Activated CD4-positive, alpha-beta T cell treated with anti-CD3 and anti-CD28 coated beads, Interleukin-2, amount 10 ng/mL, durations not matched to agents 7 days and 5 days (primary cell): ENCODE measurements at regions not wholly inside any gene's neighbourhood (a gene's known extent, or its start where the extent isn't known, plus 50 kb on each side); places are given as distances from the start of the nearest gene placed in this dataset.

Source experiments
- CTCF ChIA-PET: fragments of 350-600 bp; sonication (Branson Sonifier 250); formaldehyde crosslinking; loops from one replicate; lab custom pipeline; 2021; ENCODE audit warnings: antibody characterized with exemption; lab: Charles Lee
- POLR2A ChIA-PET: fragments of 350-600 bp; sonication (Branson Sonifier 250); formaldehyde crosslinking; loops from one replicate; lab custom pipeline; 2021; ENCODE audit warnings: antibody characterized with exemption; lab: Charles Lee
- DNase-seq: peaks from one replicate; pipeline ENCODE4 v3.0.0-alpha.2; 2020
- H3K27ac Mint-ChIP-seq: one replicate; pipeline ENCODE4 v1.8.0; 2021; ENCODE audit warnings: mild to moderate bottlenecking, moderate library complexity, mixed read lengths
- H3K27me3 Mint-ChIP-seq: one replicate; pipeline ENCODE4 v1.8.0; 2021; ENCODE audit warnings: mixed read lengths
- H3K36me3 Mint-ChIP-seq: one replicate; pipeline ENCODE4 v1.8.0; 2021; ENCODE audit warnings: low read depth, mixed read lengths
- H3K4me1 Mint-ChIP-seq: one replicate; pipeline ENCODE4 v1.8.0; 2021; ENCODE audit warnings: mixed read lengths
- H3K4me3 Mint-ChIP-seq: one replicate; pipeline ENCODE4 v1.8.0; 2021; ENCODE audit warnings: mild to moderate bottlenecking, moderate library complexity, mixed read lengths
- H3K9me3 Mint-ChIP-seq: one replicate; pipeline ENCODE4 v1.8.0; 2021; ENCODE audit warnings: mixed read lengths

GRCh38 chr10:23692736-23693135, 253.9 kb downstream of the OTUD1 start:
- H3K27ac Mint-ChIP-seq = no peak overlapping the region
- H3K4me1 Mint-ChIP-seq = no peaks in the 10 kb centered on the region
- POLR2A ChIA-PET = no interaction called here
- no peaks in the 10 kb centered on the region for H3K9me3 Mint-ChIP-seq
- H3K4me3 Mint-ChIP-seq = no peak overlapping the region
- peaks cover 71% of the 10 kb centered on the region for H3K27me3 Mint-ChIP-seq
- DNase-seq = no peak
- CTCF ChIA-PET = no interaction called here
- no peaks in the 10 kb centered on the region for H3K36me3 Mint-ChIP-seq

- H3K27ac Mint-ChIP-seq = no peak overlapping the region
These were observed 254.6 kb downstream of the OTUD1 start for GRCh38 chr10:23693501-23693901.

GRCh38 chr10:23693925-23694324, 255.1 kb downstream of the OTUD1 start:
- Mint-ChIP-seq H3K27me3 (peaks cover 65% of the 10 kb centered on the region), H3K4me1 (no peaks in the 10 kb centered on the region), H3K36me3 (no peaks in the 10 kb centered on the region), H3K4me3 (no peak overlapping the region), H3K9me3 (no peaks in the 10 kb centered on the region), H3K27ac (no peak overlapping the region)
- POLR2A ChIA-PET = no interaction called here
- no peak for DNase-seq
- CTCF ChIA-PET = no interaction called here

More at GRCh38 chr10:23693501-23693901, 254.6 kb downstream of the OTUD1 start:
- no peaks in the 10 kb centered on the region for H3K9me3 Mint-ChIP-seq
- ChIA-PET CTCF (no interaction called here), POLR2A (no interaction called here)
- no peaks in the 10 kb centered on the region for H3K36me3 Mint-ChIP-seq
- H3K27me3 Mint-ChIP-seq = peaks cover 66% of the 10 kb centered on the region
- peak; percentile 9 for DNase-seq
- no peaks in the 10 kb centered on the region for H3K4me1 Mint-ChIP-seq
- no peak overlapping the region for H3K4me3 Mint-ChIP-seq

GRCh38 chr10:23694446-23694920, 255.6 kb downstream of the OTUD1 start:
- H3K9me3 Mint-ChIP-seq = no peaks in the 10 kb centered on the region
- ChIA-PET CTCF (no interaction called here), POLR2A (no interaction called here)
- no peak overlapping the region for H3K4me3 Mint-ChIP-seq
- H3K36me3 Mint-ChIP-seq = no peaks in the 10 kb centered on the region
- peaks cover 61% of the 10 kb centered on the region for H3K27me3 Mint-ChIP-seq
- H3K27ac Mint-ChIP-seq = no peak overlapping the region
- no peak for DNase-seq
- H3K4me1 Mint-ChIP-seq = no peaks in the 10 kb centered on the region

DNA sequence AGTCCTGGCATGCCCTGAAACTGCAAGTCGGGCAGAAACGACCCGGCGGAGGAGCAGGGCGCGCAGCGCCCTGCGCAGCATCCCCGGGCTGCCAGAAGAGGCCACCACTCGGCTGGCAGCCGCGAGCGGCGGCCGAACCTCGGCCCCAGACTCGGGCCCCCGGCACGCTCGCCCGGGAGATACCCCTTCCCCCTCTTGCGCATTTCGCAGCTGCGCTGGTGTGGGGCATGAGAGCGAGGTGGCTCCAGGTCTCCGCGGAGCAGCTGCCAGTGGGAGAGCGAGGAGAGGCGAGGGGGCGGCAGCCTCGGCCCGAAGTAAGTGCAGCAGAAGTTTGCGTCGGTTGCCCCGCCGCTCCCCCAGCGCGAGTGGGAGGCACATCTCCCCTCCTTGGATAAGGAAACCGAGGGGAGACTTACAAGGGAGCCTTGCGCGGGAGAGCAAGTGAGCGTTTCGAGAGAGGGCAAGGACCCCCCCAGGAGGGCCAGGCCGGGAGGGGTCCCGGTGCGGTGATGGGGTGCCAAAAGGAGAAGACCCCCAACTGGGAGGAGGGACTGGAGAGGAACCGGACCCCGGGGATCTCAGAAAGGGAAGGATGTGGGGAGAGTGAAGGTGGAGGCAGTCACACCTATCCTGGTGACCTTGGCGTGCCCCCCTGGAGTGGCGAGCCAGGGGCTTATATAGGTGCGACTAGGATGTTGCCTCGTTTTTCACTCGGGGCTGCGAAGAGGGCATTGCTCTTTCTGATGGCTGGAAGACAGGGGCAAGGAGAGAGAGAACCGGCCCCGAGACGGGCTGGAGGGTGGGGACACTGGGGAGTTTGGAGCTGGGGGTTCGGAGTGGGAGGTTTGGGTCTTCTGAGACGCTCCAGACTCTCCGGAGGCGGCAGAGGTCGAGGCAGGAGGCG, 256.3 kb downstream of the OTUD1 start:
- H3K27me3 Mint-ChIP-seq = peaks cover 56% of the 10 kb centered on the region
- POLR2A ChIA-PET = no interaction called here
- DNase-seq = no peak
- CTCF ChIA-PET = interaction anchor here (0.8 kb wide), 1 partner anchor 10 kb away, joined by 3 read pairs; no protein-coding TSS in a partner anchor
- H3K4me3 Mint-ChIP-seq = no peak overlapping the region
- H3K9me3 Mint-ChIP-seq = no peaks in the 10 kb centered on the region
- no peaks in the 10 kb centered on the region for H3K4me1 Mint-ChIP-seq
- H3K36me3 Mint-ChIP-seq = no peaks in the 10 kb centered on the region
- H3K27ac Mint-ChIP-seq = no peak overlapping the region

GRCh38 chr10:23695825-23696420, 257.0 kb downstream of the OTUD1 start:
- H3K36me3 Mint-ChIP-seq = no peaks in the 10 kb centered on the region
- H3K4me3 Mint-ChIP-seq = no peak overlapping the region
- DNase-seq = no peak
- no peaks in the 10 kb centered on the region for H3K4me1 Mint-ChIP-seq
- ChIA-PET POLR2A (interaction anchor here (0.6 kb wide), 1 partner anchor 1355 kb away, joined by 3 read pairs; no protein-coding TSS in a partner anchor), CTCF (interaction anchor here (0.8 kb wide), 1 partner anchor 10 kb away, joined by 3 read pairs; no protein-coding TSS in a partner anchor)
- peaks cover 53% of the 10 kb centered on the region for H3K27me3 Mint-ChIP-seq
- no peak overlapping the region for H3K27ac Mint-ChIP-seq
- no peaks in the 10 kb centered on the region for H3K9me3 Mint-ChIP-seq

- Mint-ChIP-seq H3K27me3 (peaks cover 50% of the 10 kb centered on the region), H3K9me3 (no peaks in the 10 kb centered on the region), H3K4me1 (no peaks in the 10 kb centered on the region), H3K36me3 (no peaks in the 10 kb centered on the region), H3K27ac (no peak overlapping the region), H3K4me3 (no peak overlapping the region)
- ChIA-PET POLR2A (interaction anchor here (0.6 kb wide), 1 partner anchor 1355 kb away, joined by 3 read pairs; no protein-coding TSS in a partner anchor), CTCF (no interaction called here)
- no peak for DNase-seq
These were observed 257.6 kb downstream of the OTUD1 start for GRCh38 chr10:23696476-23696875.

GRCh38 chr10:23702977-23703414, 264.1 kb downstream of the OTUD1 start:
- H3K27me3 Mint-ChIP-seq = peaks cover 13% of the 10 kb centered on the region
- H3K4me1 Mint-ChIP-seq = no peaks in the 10 kb centered on the region
- no peaks in the 10 kb centered on the region for H3K9me3 Mint-ChIP-seq
- ChIA-PET POLR2A (no interaction called here), CTCF (no interaction called here)
- DNase-seq = peak; percentile 64
- H3K4me3 Mint-ChIP-seq = no peak overlapping the region
- H3K27ac Mint-ChIP-seq = no peak overlapping the region
- no peaks in the 10 kb centered on the region for H3K36me3 Mint-ChIP-seq

- Mint-ChIP-seq H3K9me3 (no peaks in the 10 kb centered on the region), H3K4me3 (no peak overlapping the region), H3K36me3 (no peaks in the 10 kb centered on the region), H3K4me1 (no peaks in the 10 kb centered on the region), H3K27ac (no peak overlapping the region), H3K27me3 (no peaks in the 10 kb centered on the region)
- ChIA-PET POLR2A (no interaction called here), CTCF (no interaction called here)
- DNase-seq = no peak
These were observed 276.5 kb downstream of the OTUD1 start for GRCh38 chr10:23715363-23715762.

DNA sequence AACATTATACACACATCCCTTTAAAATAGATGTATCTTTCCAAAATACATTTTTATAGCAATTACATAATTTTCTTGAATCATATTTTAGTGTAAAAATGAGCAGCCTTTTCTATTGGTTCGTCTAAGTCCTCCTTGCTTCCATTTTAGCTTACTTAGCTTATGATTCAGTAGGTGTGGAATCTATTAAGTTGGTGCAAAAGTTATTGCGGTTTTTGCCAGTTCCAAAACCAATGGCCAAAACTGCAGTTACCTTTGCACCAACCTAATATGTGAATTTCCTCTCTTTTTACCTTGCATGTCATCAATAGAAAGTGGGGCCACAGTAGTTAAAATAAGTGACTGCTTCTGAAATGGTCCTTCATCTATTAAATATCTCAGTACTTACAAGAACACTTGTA, 279.0 kb downstream of the OTUD1 start:
- Mint-ChIP-seq H3K27ac (no peak overlapping the region), H3K36me3 (no peaks in the 10 kb centered on the region), H3K4me1 (no peaks in the 10 kb centered on the region), H3K4me3 (no peak overlapping the region), H3K9me3 (no peaks in the 10 kb centered on the region), H3K27me3 (no peaks in the 10 kb centered on the region)
- ChIA-PET CTCF (no interaction called here), POLR2A (no interaction called here)
- DNase-seq = no peak

DNA sequence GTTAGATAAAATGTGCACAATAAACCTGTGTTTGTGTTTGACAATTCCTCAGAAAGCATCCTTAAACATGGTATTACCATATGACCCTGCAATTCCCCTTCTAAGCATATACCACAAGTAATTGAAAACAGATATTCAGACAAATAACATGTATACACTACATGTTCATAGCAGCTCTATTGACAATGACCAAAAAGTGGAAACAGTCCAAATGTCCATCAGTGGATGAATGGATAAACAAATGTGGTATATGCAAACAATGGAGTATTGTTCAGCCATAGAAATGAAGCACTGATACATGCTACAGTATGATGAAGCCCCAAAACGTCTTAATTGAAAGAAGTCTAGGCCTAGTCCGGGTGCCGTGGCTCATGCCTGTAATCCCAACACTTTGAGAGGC, 280.1 kb downstream of the OTUD1 start:
- Mint-ChIP-seq H3K27me3 (no peaks in the 10 kb centered on the region), H3K4me3 (no peak overlapping the region), H3K36me3 (no peaks in the 10 kb centered on the region), H3K4me1 (no peaks in the 10 kb centered on the region), H3K9me3 (no peaks in the 10 kb centered on the region), H3K27ac (no peak overlapping the region)
- CTCF ChIA-PET = no interaction called here
- POLR2A ChIA-PET = no interaction called here
- DNase-seq = no peak

DNA sequence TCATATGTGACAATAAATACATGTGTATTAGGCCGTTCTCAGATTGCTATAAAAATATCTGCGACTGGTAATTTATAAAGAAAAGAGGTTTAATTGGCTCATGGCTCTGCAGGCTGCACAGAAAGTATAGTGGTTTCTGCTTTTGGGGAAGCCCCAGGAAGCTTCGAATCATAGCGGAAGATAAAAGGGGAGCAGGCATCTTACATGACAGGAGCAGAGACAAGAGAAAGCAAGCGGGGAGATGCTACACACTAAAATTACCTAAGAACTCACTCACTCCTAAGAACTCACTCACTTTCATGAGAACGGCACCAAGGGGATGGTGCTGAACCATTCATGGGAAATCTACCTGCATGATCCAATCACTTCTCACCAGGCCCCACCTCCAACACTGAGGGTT, 284.9 kb downstream of the OTUD1 start:
- POLR2A ChIA-PET = no interaction called here
- H3K9me3 Mint-ChIP-seq = peaks cover 3% of the 10 kb centered on the region
- H3K27me3 Mint-ChIP-seq = no peaks in the 10 kb centered on the region
- no peak overlapping the region for H3K4me3 Mint-ChIP-seq
- no peaks in the 10 kb centered on the region for H3K4me1 Mint-ChIP-seq
- CTCF ChIA-PET = interaction anchor here (0.8 kb wide), 1 partner anchor 445 kb away, joined by 3 read pairs; no protein-coding TSS in a partner anchor
- no peak overlapping the region for H3K27ac Mint-ChIP-seq
- DNase-seq = no peak
- H3K36me3 Mint-ChIP-seq = no peaks in the 10 kb centered on the region

DNA sequence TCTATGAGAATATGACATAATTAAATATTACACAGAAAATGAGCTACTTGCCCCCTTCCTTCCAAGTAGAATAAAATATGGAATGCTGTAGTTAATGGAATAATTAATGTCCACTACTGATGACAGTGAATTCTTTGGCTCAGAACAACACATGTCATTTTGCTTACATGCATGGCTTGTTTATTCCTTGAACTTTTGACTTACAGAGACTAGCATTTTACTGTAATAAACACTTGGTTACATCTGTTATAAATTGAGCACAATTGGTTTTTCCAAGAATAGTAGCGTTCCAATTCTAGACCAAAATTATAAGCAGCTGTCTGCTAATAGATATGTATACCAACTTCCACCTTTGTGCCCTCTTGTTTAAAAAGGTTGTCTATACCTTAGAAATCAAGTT, 286.7 kb downstream of the OTUD1 start:
- POLR2A ChIA-PET = no interaction called here
- no peak for DNase-seq
- no peak overlapping the region for H3K4me3 Mint-ChIP-seq
- no peaks in the 10 kb centered on the region for H3K27me3 Mint-ChIP-seq
- H3K4me1 Mint-ChIP-seq = no peaks in the 10 kb centered on the region
- peaks cover 6% of the 10 kb centered on the region for H3K9me3 Mint-ChIP-seq
- H3K36me3 Mint-ChIP-seq = no peaks in the 10 kb centered on the region
- H3K27ac Mint-ChIP-seq = no peak overlapping the region
- CTCF ChIA-PET = no interaction called here
